Natural killer cell treated with Interleukin-12 subunit alpha and Interleukin-12 subunit beta and Interleukin-15 and Interleukin-18, amount 100 ng/mL, for 72 hours (primary cell): ENCODE measurements at regions not wholly inside any gene's neighbourhood (a gene's known extent, or its start where the extent isn't known, plus 50 kb on each side); places are given as distances from the start of the nearest gene placed in this dataset.
A peak's percentile ranks its signal among the peaks of the same experiment; 100 is the strongest.
"Not testable (repeated sequence)": the region's sequence is repeated elsewhere in the genome, so short reads cannot be mapped to it uniquely, and the experiment has no call there.

ENCODE experiments used
- ATAC-seq, 2 donors: fragments of 150-1000 bp; cut with Tn5 transposase in 1 of 2; sonication (Bioruptor Pico), chemical (Tn5 transposase) in 1 of 2; 2 replicates each; pipeline ENCODE4 v1.10.0; 2021
- DNase-seq: peaks from one replicate; pipeline ENCODE4 v3.0.0; 2022; ENCODE audit warnings: low spot score
- H3K27ac Mint-ChIP-seq, 2 donors: 1 replicate in 1 of 2; 2 replicates in 1 of 2; pipeline ENCODE4 v1.8.0; 2022; ENCODE audit warnings: mixed read lengths in 2 of 2, mild to moderate bottlenecking in 1 of 2, moderate library complexity in 1 of 2
- H3K27me3 Mint-ChIP-seq, 2 donors: 1 replicate in 1 of 2; 2 replicates in 1 of 2; pipeline ENCODE4 v1.8.0; 2022; ENCODE audit warnings: mixed read lengths in 2 of 2
- H3K36me3 Mint-ChIP-seq: one replicate; pipeline ENCODE4 v1.8.0; 2022; ENCODE audit warnings: mixed read lengths
- H3K4me1 Mint-ChIP-seq, 2 donors: 1 replicate in 1 of 2; 2 replicates in 1 of 2; pipeline ENCODE4 v1.8.0; 2022; ENCODE audit warnings: low read depth in 2 of 2, mixed read lengths in 2 of 2, mild to moderate bottlenecking in 1 of 2
- H3K4me3 Mint-ChIP-seq: one replicate; pipeline ENCODE4 v1.8.0; 2022; ENCODE audit warnings: mixed read lengths
- H3K9me3 Mint-ChIP-seq: 2 replicates; pipeline ENCODE4 v1.8.0; 2022; ENCODE audit warnings: mixed read lengths

DNA sequence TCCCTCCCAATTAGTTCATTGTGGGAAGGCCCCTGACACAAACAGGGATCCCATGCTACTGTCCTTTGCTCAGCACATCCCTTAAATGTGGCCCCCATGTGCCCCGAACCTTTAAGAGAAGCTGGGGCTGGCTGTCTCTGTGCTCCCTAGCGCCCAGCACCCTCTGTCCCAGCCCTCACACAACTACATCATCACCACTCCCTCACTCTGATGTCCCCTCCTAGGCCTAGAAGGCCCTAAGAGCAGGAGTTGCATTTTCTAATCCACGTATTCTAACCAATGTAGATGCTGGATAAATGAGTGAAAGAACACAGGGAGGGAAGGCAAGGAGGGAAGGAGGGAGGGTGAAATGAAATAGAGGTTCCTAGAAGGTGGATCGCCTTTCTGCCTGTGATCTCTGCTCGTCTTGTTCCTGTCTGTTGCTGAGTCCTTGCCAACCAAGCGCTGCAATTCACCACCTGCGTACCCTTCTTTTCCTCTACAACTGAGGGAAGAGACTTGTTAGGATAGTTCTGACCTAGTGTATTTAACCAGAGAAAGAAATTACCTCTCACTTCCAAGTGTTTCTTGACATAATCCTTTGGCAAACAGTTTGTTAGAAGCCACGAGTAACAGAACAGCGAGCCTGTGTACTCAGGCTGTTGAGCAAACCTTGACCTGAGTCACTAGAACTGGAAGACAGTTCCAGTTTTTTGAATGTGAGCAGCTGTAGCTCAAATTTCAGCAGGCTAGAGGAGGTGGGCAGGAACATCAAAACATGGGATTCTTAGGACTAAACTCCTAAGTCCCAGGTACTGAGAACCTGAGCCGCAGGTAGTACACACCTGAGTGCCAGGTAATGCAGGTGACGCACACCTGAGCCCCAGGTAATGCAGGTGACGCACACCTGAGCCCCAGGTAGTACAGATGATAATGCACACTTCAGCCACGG is 181.5 kb upstream of the ID2 start:
- Mint-ChIP-seq H3K27ac (peak overlapping the region in 1 of 2 donors; percentile 10), H3K27me3 (no peaks in the 10 kb centered on the region), H3K9me3 (no peaks in the 10 kb centered on the region), H3K36me3 (no peaks in the 10 kb centered on the region), H3K4me1 (peaks cover 17 to 31% of the 10 kb centered on the region in 2 donors), H3K4me3 (no peak overlapping the region)
- ATAC-seq (no peak), DNase-seq (no peak)

DNA sequence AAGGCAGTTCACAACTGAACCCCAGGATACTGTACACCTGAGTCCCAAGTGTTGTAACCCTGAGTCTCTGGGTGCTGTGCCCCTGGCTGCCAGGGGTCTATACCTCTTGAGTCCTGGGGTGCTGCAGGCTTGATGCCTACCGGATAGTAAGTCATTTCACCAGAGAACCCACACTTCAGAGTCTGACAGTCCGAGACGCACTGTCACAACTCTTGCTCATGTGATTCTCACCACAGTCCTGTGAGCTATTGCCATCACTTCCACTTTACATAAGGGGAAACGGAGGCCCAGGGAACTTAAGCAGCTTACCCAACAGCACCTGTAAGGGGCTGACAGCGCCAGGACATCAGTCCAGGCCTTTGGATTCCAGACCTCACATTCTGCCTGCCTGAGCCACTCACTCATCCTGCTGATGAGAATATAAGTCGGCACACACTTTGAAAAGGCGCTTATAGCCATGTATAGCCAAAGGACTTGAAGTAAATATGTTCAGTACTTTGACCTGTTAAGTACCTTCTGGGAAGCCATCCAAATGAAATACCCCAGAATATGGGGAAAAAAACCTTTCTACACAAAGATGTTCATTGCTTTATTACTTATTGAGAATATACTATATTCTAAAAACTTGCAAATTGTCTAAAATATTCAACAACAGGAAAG is 180.7 kb upstream of the ID2 start:
- ATAC-seq (no peak), DNase-seq (no peak)
- Mint-ChIP-seq H3K4me1 (peaks cover 13 to 28% of the 10 kb centered on the region in 2 donors), H3K4me3 (no peak overlapping the region), H3K27ac (no peak overlapping the region), H3K36me3 (no peaks in the 10 kb centered on the region), H3K9me3 (no peaks in the 10 kb centered on the region), H3K27me3 (no peaks in the 10 kb centered on the region)

- no peak for DNase-seq
- Mint-ChIP-seq H3K4me3 (no peak overlapping the region), H3K9me3 (no peaks in the 10 kb centered on the region), H3K27ac (no peak overlapping the region), H3K27me3 (no peaks in the 10 kb centered on the region), H3K36me3 (no peaks in the 10 kb centered on the region), H3K4me1 (peaks cover 7 to 23% of the 10 kb centered on the region in 2 donors)
- no peak for ATAC-seq
These were observed 179.5 kb upstream of the ID2 start for GRCh38 chr2:8502316-8502715.

DNA sequence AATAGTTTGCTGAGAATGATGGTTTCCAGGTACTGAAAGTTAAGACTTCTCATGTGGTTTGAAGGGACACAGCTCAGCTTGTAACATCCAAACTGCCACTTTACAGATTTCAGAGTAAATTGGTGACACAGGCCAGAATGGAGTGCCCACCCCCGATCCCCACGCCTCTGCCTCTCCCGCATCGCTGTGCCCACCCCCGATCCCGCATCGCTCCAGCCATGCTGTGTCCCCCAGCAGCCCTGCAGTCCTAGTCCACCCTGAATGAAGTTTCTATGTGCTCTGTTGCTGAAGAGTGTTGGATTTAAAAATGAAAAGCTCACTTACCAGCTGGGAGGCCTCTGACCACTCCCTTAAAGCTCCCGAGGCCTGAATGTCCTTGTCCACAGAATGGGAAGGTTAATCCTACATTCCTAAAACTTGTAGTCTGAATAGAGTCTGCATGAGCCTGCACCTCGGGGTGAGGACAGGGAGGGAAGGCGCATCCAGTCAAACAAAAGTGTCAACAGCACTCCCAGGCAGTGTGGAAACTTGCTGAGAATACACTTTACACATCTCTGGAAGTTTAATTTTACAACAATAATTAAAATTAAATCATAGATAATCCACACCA is 176.4 kb upstream of the ID2 start:
- Mint-ChIP-seq H3K4me1 (peaks cover 7 to 14% of the 10 kb centered on the region in 2 donors), H3K36me3 (peaks cover 7% of the 10 kb centered on the region), H3K27me3 (no peaks in the 10 kb centered on the region), H3K9me3 (no peaks in the 10 kb centered on the region), H3K27ac (peak overlapping the region in 1 of 2 donors; percentile 72), H3K4me3 (no peak overlapping the region)
- DNase-seq (no peak), ATAC-seq (no peak)

DNA sequence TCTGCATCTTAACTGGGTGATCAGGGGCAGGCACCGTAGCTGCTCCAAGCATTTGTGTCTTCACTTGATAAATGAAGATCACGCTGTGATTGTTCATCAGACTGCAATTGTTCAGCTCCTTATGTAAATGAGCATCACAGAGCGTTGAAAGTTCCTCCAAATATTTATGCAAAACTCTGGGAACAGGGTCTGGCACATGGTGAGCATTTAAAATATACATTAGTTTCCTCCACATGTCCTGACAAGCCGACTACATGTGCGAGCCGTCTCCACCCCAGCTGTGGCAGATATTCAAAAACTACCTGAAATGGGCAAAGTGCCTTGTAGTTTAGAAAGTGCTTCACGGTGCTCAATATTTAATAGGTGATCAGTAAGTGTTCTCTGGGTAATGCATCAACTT is 175.1 kb upstream of the ID2 start:
- ATAC-seq: no peak
- no peak for DNase-seq
- Mint-ChIP-seq H3K9me3 (no peaks in the 10 kb centered on the region), H3K4me1 (peaks cover 11 to 22% of the 10 kb centered on the region in 2 donors), H3K27me3 (no peaks in the 10 kb centered on the region), H3K27ac (peak overlapping the region in 1 of 2 donors; percentile 72), H3K36me3 (peaks cover 7% of the 10 kb centered on the region), H3K4me3 (no peak overlapping the region)

GRCh38 chr2:8508766-8509165 is 173.1 kb upstream of the ID2 start:
- Mint-ChIP-seq H3K27me3 (no peaks in the 10 kb centered on the region), H3K4me3 (no peak overlapping the region), H3K9me3 (no peaks in the 10 kb centered on the region), H3K27ac (peak overlapping the region; percentile 23 to 70), H3K4me1 (peaks cover 31 to 42% of the 10 kb centered on the region in 2 donors), H3K36me3 (peaks cover 14% of the 10 kb centered on the region)
- DNase-seq (no peak), ATAC-seq (no peak)

DNA sequence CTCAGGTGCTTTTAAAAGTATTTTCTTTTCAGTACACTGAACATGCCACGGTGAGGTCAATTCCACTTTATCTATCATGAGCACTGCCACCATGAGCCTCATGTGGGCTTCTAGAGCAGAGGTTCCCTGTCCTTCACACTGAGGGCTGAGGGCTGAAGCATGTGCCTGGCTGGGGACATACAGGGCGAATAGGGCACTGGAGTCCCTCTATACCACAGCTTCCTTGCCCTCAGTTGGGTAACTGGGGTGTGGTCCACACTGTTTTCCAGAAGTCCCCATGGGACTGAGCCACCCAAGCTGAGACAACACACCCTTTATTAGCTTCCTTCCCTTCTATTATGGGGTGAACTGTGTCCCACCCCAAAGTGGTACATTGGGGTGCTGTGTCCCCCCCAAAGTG is 172.2 kb upstream of the ID2 start:
- DNase-seq (no peak), ATAC-seq (no peak)
- peaks cover 14% of the 10 kb centered on the region for H3K36me3 Mint-ChIP-seq
- H3K27me3 Mint-ChIP-seq: no peaks in the 10 kb centered on the region
- no peak overlapping the region for H3K4me3 Mint-ChIP-seq
- no peaks in the 10 kb centered on the region for H3K9me3 Mint-ChIP-seq
- H3K27ac Mint-ChIP-seq: peak overlapping the region; percentile 2 to 70
- peaks cover 38 to 51% of the 10 kb centered on the region in 2 donors for H3K4me1 Mint-ChIP-seq

- not testable (repeated sequence) for H3K9me3 Mint-ChIP-seq, DNase-seq, ATAC-seq, H3K27me3 Mint-ChIP-seq, H3K4me3 Mint-ChIP-seq
- Mint-ChIP-seq H3K27ac (peak overlapping the region; percentile 2 to 70), H3K4me1 (peaks cover 42 to 55% of the 10 kb centered on the region in 2 donors), H3K36me3 (peaks cover 14% of the 10 kb centered on the region)
These were observed 171.8 kb upstream of the ID2 start for GRCh38 chr2:8510055-8510454.

GRCh38 chr2:8510519-8510918 is 171.3 kb upstream of the ID2 start:
- H3K27me3 Mint-ChIP-seq: no peaks in the 10 kb centered on the region
- no peak overlapping the region for H3K4me3 Mint-ChIP-seq
- peak overlapping the region; percentile 2 to 70 for H3K27ac Mint-ChIP-seq
- peaks cover 47 to 55% of the 10 kb centered on the region in 2 donors for H3K4me1 Mint-ChIP-seq
- DNase-seq (no peak), ATAC-seq (no peak)
- no peaks in the 10 kb centered on the region for H3K9me3 Mint-ChIP-seq
- peaks cover 14% of the 10 kb centered on the region for H3K36me3 Mint-ChIP-seq

DNA sequence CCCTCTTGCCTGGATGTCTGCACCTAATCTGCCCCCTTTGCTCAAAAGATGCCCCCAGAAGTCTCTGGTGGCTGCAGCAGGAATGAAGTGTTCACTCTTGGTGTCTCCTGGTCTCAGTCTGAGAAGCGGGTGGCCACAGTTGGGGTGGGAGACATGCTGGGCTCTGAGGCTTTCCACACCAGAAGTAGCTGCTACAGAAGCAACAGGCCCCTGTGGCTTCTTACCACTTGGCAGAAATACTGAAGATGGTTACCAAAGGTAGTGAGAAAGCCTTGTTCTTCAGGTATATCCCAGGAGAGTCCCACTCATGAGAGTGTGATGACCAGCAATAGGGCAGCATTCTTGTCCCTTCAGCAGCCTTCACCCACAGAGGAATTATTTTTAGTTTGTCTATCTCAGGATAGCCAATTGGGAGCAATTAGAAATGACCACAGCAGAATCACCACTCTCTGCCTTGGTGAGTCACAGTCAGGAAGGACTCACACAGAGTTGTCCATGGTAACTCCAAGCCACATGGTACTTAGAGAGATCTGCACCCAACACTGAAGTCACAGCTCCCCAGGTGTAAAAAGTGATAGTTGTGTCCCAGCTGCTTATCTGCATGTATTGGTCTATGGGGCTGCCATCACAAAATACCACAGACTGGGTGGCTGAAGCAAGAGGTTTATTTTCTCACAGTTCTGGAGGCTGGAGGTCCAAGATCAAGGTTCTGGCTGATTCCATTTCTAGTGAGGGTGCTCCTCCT is 169.8 kb upstream of the ID2 start:
- no peaks in the 10 kb centered on the region for H3K27me3 Mint-ChIP-seq
- H3K9me3 Mint-ChIP-seq: no peaks in the 10 kb centered on the region
- H3K27ac Mint-ChIP-seq: peak overlapping the region; percentile 82 to 85
- peaks cover 59 to 66% of the 10 kb centered on the region in 2 donors for H3K4me1 Mint-ChIP-seq
- ATAC-seq: peak; percentile 45 to 60
- H3K4me3 Mint-ChIP-seq: peak overlapping the region; percentile 65
- DNase-seq: no peak
- H3K36me3 Mint-ChIP-seq: peaks cover 14% of the 10 kb centered on the region

GRCh38 chr2:8513601-8514273 is 168.1 kb upstream of the ID2 start:
- peaks cover 14% of the 10 kb centered on the region for H3K36me3 Mint-ChIP-seq
- H3K27me3 Mint-ChIP-seq: no peaks in the 10 kb centered on the region
- ATAC-seq (no peak), DNase-seq (no peak)
- peaks cover 65 to 71% of the 10 kb centered on the region in 2 donors for H3K4me1 Mint-ChIP-seq
- peak overlapping the region; percentile 65 for H3K4me3 Mint-ChIP-seq
- peak overlapping the region; percentile 82 to 85 for H3K27ac Mint-ChIP-seq
- H3K9me3 Mint-ChIP-seq: no peaks in the 10 kb centered on the region

GRCh38 chr2:8514274-8514662 is 167.6 kb upstream of the ID2 start:
- H3K4me3 Mint-ChIP-seq: peak overlapping the region; percentile 79
- ATAC-seq: no peak

More at GRCh38 chr2:8514274-8514662, 167.6 kb upstream of the ID2 start:
- Mint-ChIP-seq H3K9me3 (no peaks in the 10 kb centered on the region), H3K36me3 (peaks cover 14% of the 10 kb centered on the region), H3K27ac (peak overlapping the region; percentile 82 to 85), H3K27me3 (no peaks in the 10 kb centered on the region), H3K4me1 (peaks cover 70 to 76% of the 10 kb centered on the region in 2 donors)
- DNase-seq: no peak
